Colonic mucosa (tissue), 4 donors: ENCODE measurements at regions not wholly inside any gene's neighbourhood (a gene's known extent, or its start where the extent isn't known, plus 50 kb on each side); places are given as distances from the start of the nearest gene placed in this dataset.
"Not testable (repeated sequence)": the region's sequence is repeated elsewhere in the genome, so short reads cannot be mapped to it uniquely, and the experiment has no call there.

ENCODE experiments used
- DNase-seq: peaks from one replicate; pipeline ENCODE4 v3.0.0-alpha.2; 2020
- H3K27ac ChIP-seq: fragments of 200-600 bp; one replicate; pipeline ENCODE4 v1.8.0; 2021
- H3K27me3 ChIP-seq: fragments of 200-600 bp; one replicate; pipeline ENCODE4 v1.8.0; 2021
- H3K36me3 ChIP-seq: fragments of 200-600 bp; one replicate; pipeline ENCODE4 v1.8.0; 2021
- H3K4me1 ChIP-seq: fragments of 200-600 bp; one replicate; pipeline ENCODE4 v1.8.0; 2021; ENCODE audit warnings: mild to moderate bottlenecking
- H3K4me3 ChIP-seq: fragments of 200-600 bp; one replicate; pipeline ENCODE4 v1.8.0; 2021
- H3K9ac ChIP-seq, 2 donors: one replicate each; pipeline ENCODE4 v1.7.0; 2013; ENCODE audit warnings: control low read depth in 2 of 2, low read depth in 2 of 2, low read length in 2 of 2
- H3K9me3 ChIP-seq: fragments of 200-600 bp; one replicate; pipeline ENCODE4 v1.8.0; 2021
- CTCF ChIP-seq: fragments of 200-600 bp; IDR thresholded peaks from one replicate; pipeline ENCODE4 v1.8.0; 2022; ENCODE audit warnings: antibody characterized with exemption, mild to moderate bottlenecking
- intact Hi-C: fragments of 100-400 bp; cut with DNase I; formaldehyde crosslinking; loops from one replicate; pipeline ENCODE4 v1.14.1; 2022
- donor health status: healthy.
- donor health status: DM: no; HTN: no; CAD: no.
- donor health status: DM: no; HTN: no; CAD: no.

- no peaks in the 10 kb centered on the region for H3K9me3 ChIP-seq
- no peak for DNase-seq
- no peak overlapping the region for H3K4me3 ChIP-seq
- no peak overlapping the region for H3K9ac ChIP-seq
- H3K36me3 ChIP-seq: no peaks in the 10 kb centered on the region
- H3K27ac ChIP-seq: peak overlapping the region; percentile 3
- no peak for TF ChIP-seq CTCF
- intact Hi-C loops: no loop called here
- H3K4me1 ChIP-seq: peaks cover 9% of the 10 kb centered on the region
- H3K27me3 ChIP-seq: no peaks in the 10 kb centered on the region
Measured at GRCh38 chr20:53859684-53860083, 210.7 kb downstream of the BCAS1 start.

GRCh38 chr20:53859009-53859408 is 211.4 kb downstream of the BCAS1 start:
- intact Hi-C loops, DNase-seq, H3K9me3 ChIP-seq, H3K36me3 ChIP-seq, H3K27me3 ChIP-seq, H3K9ac ChIP-seq, H3K27ac ChIP-seq, H3K4me3 ChIP-seq, H3K4me1 ChIP-seq: not testable (repeated sequence)

- not testable (repeated sequence) for DNase-seq
Measured at GRCh38 chr20:53858516-53858915, 211.9 kb downstream of the BCAS1 start.

GRCh38 chr20:53857723-53858236 is 212.6 kb downstream of the BCAS1 start:
- Histone ChIP-seq H3K9me3 (no peaks in the 10 kb centered on the region), H3K36me3 (no peaks in the 10 kb centered on the region), H3K9ac (peak overlapping the region in 1 of 2 donors; percentile 0), H3K4me1 (peaks cover 9% of the 10 kb centered on the region), H3K4me3 (no peak overlapping the region), H3K27me3 (no peaks in the 10 kb centered on the region), H3K27ac (peak overlapping the region; percentile 83)
- peak; percentile 86 for DNase-seq
- intact Hi-C loops: no loop called here
- no peak for TF ChIP-seq CTCF

More at GRCh38 chr20:53858516-53858915, 211.9 kb downstream of the BCAS1 start:
- H3K9ac ChIP-seq, H3K27me3 ChIP-seq, H3K4me3 ChIP-seq, H3K4me1 ChIP-seq, intact Hi-C loops, H3K9me3 ChIP-seq, H3K36me3 ChIP-seq: not testable (repeated sequence)
- peak overlapping the region; percentile 83 for H3K27ac ChIP-seq

- Histone ChIP-seq H3K27me3 (no peaks in the 10 kb centered on the region), H3K36me3 (no peaks in the 10 kb centered on the region), H3K9ac (peak overlapping the region in 1 of 2 donors; percentile 46), H3K27ac (peak overlapping the region; percentile 83), H3K4me1 (peaks cover 9% of the 10 kb centered on the region), H3K9me3 (no peaks in the 10 kb centered on the region), H3K4me3 (no peak overlapping the region)
- intact Hi-C loops: no loop called here
- TF ChIP-seq CTCF: no peak
- no peak for DNase-seq
Measured at GRCh38 chr20:53856300-53857295, 213.8 kb downstream of the BCAS1 start.

GRCh38 chr20:53855733-53856132 is 214.7 kb downstream of the BCAS1 start:
- H3K36me3 ChIP-seq: no peaks in the 10 kb centered on the region
- no peak for TF ChIP-seq CTCF
- H3K27me3 ChIP-seq: no peaks in the 10 kb centered on the region
- H3K4me1 ChIP-seq: peaks cover 9% of the 10 kb centered on the region
- H3K4me3 ChIP-seq: no peak overlapping the region
- peak overlapping the region in 1 of 2 donors; percentile 46 for H3K9ac ChIP-seq
- no peak for DNase-seq
- no peak overlapping the region for H3K27ac ChIP-seq
- no peaks in the 10 kb centered on the region for H3K9me3 ChIP-seq
- intact Hi-C loops: no loop called here

GRCh38 chr20:53854609-53854926 is 215.8 kb downstream of the BCAS1 start:
- H3K27ac ChIP-seq, H3K9ac ChIP-seq, H3K36me3 ChIP-seq, DNase-seq, intact Hi-C loops, H3K4me1 ChIP-seq, H3K9me3 ChIP-seq, H3K27me3 ChIP-seq, H3K4me3 ChIP-seq: not testable (repeated sequence)
